ENCODE measurements at regions not wholly inside any gene's neighbourhood (a gene's known extent, or its start where the extent isn't known, plus 50 kb on each side); places are given as distances from the start of the nearest gene placed in this dataset.

DNA sequence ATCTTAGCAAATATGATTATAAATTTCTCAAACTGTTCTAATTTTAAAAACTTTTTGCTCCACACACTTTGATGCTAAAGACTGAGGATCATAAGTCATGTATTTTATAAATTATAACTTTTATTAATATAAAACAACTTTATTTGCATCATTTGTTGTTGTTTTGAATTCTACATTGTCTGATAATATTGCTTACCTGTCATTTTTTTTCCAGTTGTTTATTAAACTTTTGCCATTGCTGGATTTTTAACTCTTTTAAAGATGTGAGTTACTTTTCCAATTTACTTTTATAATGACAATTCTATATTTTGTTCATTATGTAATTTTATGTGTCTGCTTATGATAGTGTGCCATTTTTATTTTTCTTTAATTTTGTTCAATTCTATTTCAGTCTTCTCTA, 2071.2 kb upstream of the C9orf72 start:
- Mint-ChIP-seq H3K4me3 (ENCODE audit: unreplicated experiment) (no peak overlapping the region), H3K27me3 (ENCODE audit: unreplicated experiment) (no peaks in the 10 kb centered on the region), H3K9me3 (ENCODE audit: unreplicated experiment) (no peaks in the 10 kb centered on the region), H3K36me3 (ENCODE audit: unreplicated experiment) (no peaks in the 10 kb centered on the region), H3K27ac (ENCODE audit: unreplicated experiment) (no peak overlapping the region), H3K4me1 (ENCODE audit: low read depth, unreplicated experiment) (no peaks in the 10 kb centered on the region)
- DNase-seq: no peak
- TF ChIP-seq, protein P1, sequence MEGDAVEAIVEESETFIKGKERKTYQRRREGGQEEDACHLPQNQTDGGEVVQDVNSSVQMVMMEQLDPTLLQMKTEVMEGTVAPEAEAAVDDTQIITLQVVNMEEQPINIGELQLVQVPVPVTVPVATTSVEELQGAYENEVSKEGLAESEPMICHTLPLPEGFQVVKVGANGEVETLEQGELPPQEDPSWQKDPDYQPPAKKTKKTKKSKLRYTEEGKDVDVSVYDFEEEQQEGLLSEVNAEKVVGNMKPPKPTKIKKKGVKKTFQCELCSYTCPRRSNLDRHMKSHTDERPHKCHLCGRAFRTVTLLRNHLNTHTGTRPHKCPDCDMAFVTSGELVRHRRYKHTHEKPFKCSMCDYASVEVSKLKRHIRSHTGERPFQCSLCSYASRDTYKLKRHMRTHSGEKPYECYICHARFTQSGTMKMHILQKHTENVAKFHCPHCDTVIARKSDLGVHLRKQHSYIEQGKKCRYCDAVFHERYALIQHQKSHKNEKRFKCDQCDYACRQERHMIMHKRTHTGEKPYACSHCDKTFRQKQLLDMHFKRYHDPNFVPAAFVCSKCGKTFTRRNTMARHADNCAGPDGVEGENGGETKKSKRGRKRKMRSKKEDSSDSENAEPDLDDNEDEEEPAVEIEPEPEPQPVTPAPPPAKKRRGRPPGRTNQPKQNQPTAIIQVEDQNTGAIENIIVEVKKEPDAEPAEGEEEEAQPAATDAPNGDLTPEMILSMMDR (IDR thresholded peaks at IDR 0.05; ENCODE audit: partially characterized antibody, unreplicated experiment): no peak

DNA sequence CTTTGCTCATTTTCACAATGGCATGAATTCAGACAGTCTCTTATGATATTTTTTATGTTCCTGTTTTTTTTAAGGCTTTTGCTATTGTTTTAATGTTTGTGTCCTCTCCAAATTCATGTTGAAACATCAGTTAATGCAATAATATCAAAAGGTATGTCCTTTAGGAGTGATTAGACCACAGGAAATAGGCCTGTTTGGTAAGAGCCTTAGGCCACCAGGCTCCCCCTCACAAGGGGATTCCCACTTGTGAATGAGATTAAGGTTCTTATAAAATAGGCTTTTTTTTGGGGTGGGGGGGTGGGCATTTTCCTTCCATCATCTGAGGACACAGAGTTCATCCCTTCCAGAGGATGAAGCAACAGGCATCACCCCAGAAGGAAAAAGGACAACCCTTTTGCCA, 2074.2 kb upstream of the C9orf72 start:
- peaks cover 3% of the 10 kb centered on the region for H3K4me1 Mint-ChIP-seq (ENCODE audit: low read depth, unreplicated experiment)
- no peak overlapping the region for H3K27ac Mint-ChIP-seq (ENCODE audit: unreplicated experiment)
- no peak for DNase-seq
- no peaks in the 10 kb centered on the region for H3K27me3 Mint-ChIP-seq (ENCODE audit: unreplicated experiment)
- H3K9me3 Mint-ChIP-seq (ENCODE audit: unreplicated experiment): no peaks in the 10 kb centered on the region
- no peaks in the 10 kb centered on the region for H3K36me3 Mint-ChIP-seq (ENCODE audit: unreplicated experiment)
- no peak overlapping the region for H3K4me3 Mint-ChIP-seq (ENCODE audit: unreplicated experiment)
- TF ChIP-seq, protein P1 (IDR thresholded peaks at IDR 0.05; ENCODE audit: partially characterized antibody, unreplicated experiment): no peak

DNA sequence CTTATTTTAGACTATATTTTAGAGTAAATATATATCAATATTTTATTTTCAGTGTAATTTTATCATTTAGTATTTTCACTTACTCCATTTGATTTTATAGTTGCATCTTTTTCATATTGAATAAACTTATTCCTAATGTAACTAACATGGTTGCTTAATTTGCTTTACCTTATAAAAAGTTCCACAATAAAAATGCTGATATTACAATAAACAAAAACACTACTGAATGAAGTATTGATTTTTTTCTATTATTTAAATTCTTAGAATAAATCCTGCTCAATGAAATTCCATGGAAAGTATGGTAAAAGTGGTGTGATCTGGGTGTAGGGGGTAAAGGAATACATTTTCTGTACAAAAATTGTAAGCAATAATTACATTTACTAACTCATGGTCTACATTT, 2074.9 kb upstream of the C9orf72 start:
- no peak overlapping the region for H3K4me3 Mint-ChIP-seq (ENCODE audit: unreplicated experiment)
- H3K27me3 Mint-ChIP-seq (ENCODE audit: unreplicated experiment): no peaks in the 10 kb centered on the region
- no peaks in the 10 kb centered on the region for H3K9me3 Mint-ChIP-seq (ENCODE audit: unreplicated experiment)
- no peaks in the 10 kb centered on the region for H3K36me3 Mint-ChIP-seq (ENCODE audit: unreplicated experiment)
- no peak overlapping the region for H3K27ac Mint-ChIP-seq (ENCODE audit: unreplicated experiment)
- TF ChIP-seq, protein P1 (IDR thresholded peaks at IDR 0.05; ENCODE audit: partially characterized antibody, unreplicated experiment): no peak
- DNase-seq: no peak
- H3K4me1 Mint-ChIP-seq (ENCODE audit: low read depth, unreplicated experiment): peaks cover 3% of the 10 kb centered on the region

DNA sequence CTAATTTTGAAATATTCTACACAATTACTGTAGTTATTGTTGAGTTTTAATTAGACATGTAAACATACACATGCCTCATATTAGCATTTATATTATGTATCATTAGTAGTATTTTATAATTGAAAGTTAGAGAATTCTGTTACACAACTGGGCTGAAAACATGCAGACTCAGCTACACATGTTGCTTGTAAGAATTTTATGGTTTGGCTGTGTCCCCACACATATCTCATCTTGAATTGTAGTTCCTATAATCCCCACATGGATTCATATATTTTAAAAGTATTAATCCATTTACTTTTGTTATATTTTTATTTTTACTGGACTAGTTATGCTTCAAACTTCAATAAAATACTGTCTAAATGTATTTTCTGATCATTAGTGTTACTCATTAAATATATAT, 2075.3 kb upstream of the C9orf72 start:
- Mint-ChIP-seq H3K4me3 (ENCODE audit: unreplicated experiment) (no peak overlapping the region), H3K36me3 (ENCODE audit: unreplicated experiment) (no peaks in the 10 kb centered on the region), H3K27me3 (ENCODE audit: unreplicated experiment) (no peaks in the 10 kb centered on the region), H3K9me3 (ENCODE audit: unreplicated experiment) (no peaks in the 10 kb centered on the region), H3K4me1 (ENCODE audit: low read depth, unreplicated experiment) (peaks cover 3% of the 10 kb centered on the region), H3K27ac (ENCODE audit: unreplicated experiment) (no peak overlapping the region)
- no peak for DNase-seq
- TF ChIP-seq, protein P1 (IDR thresholded peaks at IDR 0.05; ENCODE audit: partially characterized antibody, unreplicated experiment): no peak

DNA sequence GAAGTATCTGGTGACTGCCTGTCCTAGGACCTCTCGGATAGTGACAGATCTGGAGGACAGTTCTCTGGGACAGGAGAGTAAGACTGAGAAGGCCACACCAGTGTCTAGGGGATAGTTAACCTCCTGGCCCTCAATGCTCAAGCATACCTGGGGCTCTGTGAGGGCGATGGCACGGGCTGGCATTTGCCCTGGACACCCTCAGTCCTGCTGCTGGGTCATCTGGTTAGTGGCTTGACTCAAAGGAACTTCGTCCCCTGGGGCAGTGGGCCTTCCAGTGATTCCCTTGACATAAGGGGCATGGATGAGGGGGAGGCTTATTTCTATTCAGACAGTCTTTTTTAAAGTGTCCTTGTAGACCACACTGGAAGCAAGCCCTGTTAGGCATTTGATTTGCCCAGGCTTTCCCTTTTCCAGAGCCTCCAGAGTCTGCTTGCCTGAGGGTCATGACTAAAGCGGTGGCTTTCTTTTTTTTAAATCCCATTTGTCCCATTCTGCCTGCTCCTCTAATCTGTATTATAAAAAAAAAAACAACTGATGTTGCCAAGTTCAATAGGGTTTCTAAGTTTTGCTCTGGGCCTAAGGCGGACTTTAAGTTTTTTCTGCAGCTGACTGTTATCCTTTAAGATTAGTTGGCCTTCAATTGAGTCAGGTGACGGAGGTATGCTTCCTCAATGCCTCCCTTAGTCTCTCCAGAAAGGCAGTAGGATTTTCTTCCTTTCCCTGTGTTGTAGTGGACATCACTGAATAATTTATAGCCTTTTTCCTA, 2083.5 kb upstream of the C9orf72 start:
- no peak overlapping the region for H3K27ac Mint-ChIP-seq (ENCODE audit: unreplicated experiment)
- H3K4me3 Mint-ChIP-seq (ENCODE audit: unreplicated experiment): no peak overlapping the region
- no peak for DNase-seq
- H3K36me3 Mint-ChIP-seq (ENCODE audit: unreplicated experiment): no peaks in the 10 kb centered on the region
- peaks cover 2% of the 10 kb centered on the region for H3K27me3 Mint-ChIP-seq (ENCODE audit: unreplicated experiment)
- no peaks in the 10 kb centered on the region for H3K4me1 Mint-ChIP-seq (ENCODE audit: low read depth, unreplicated experiment)
- H3K9me3 Mint-ChIP-seq (ENCODE audit: unreplicated experiment): no peaks in the 10 kb centered on the region
- TF ChIP-seq, protein P1 (IDR thresholded peaks at IDR 0.05; ENCODE audit: partially characterized antibody, unreplicated experiment): no peak
